ENCODE measurements at regions not wholly inside any gene's neighbourhood (a gene's known extent, or its start where the extent isn't known, plus 50 kb on each side); places are given as distances from the start of the nearest gene placed in this dataset.
"Not testable (repeated sequence)": the region's sequence is repeated elsewhere in the genome, so short reads cannot be mapped to it uniquely, and the experiment has no call there.

GRCh38 chr16:29310852-29311314 lies 95.6 kb downstream of the NPIPB11 start:
- CTCF ChIA-PET: no interaction called here
- no peak for ATAC-seq
- no peak overlapping the region for H3K27ac Mint-ChIP-seq
- no peaks in the 10 kb centered on the region for H3K36me3 Mint-ChIP-seq
- H3K27me3 Mint-ChIP-seq: no peaks in the 10 kb centered on the region
- H3K9me3 Mint-ChIP-seq (ENCODE audit: low read depth): no peaks in the 10 kb centered on the region
- no peak for DNase-seq
- no peak overlapping the region for H3K4me3 Mint-ChIP-seq
- no peaks in the 10 kb centered on the region for H3K4me1 Mint-ChIP-seq

DNA sequence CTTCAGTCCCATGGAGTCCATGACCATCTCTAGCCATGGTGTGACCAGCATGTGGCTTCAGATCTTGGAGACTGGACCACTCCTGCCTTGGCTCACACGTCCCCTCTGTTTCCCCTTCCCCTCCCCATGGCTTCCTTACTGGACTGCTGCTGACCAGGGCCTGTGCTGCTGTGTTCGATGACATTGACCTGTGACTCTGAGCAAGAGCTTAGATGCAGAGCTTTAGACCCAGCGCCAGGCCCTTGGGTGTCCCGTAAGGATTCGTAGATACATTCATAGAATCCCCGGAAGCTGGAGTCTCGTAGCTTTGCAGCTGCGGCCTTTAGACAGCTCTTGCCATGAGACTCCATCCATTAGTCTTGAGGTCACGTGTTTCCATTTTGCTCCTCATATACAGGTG lies 96.3 kb downstream of the NPIPB11 start:
- H3K4me1 Mint-ChIP-seq; H3K27me3 Mint-ChIP-seq; CTCF ChIA-PET; H3K4me3 Mint-ChIP-seq; H3K9me3 Mint-ChIP-seq (ENCODE audit: low read depth); H3K27ac Mint-ChIP-seq; ATAC-seq; DNase-seq; H3K36me3 Mint-ChIP-seq: not testable (repeated sequence)

DNA sequence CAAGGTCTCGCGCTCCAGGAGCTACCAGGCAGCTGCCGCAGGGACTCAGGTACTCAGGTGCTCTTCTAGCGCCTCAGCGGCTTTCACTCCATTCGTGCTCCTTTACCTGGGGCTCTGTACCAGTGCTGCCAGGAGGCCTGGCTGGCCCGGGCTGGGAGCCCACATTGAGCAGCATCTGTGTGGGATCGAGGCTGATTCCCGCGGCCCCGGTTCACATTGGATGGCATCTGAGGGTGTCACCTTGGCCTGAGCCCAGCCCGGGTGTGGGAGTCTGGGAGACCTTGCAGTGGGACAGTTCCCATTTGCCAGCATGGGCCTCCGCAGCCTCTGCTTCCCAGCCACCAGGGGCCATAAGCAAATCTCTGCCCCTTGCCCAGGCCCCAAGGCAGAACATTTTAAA lies 96.9 kb downstream of the NPIPB11 start:
- DNase-seq; H3K27me3 Mint-ChIP-seq; CTCF ChIA-PET; H3K36me3 Mint-ChIP-seq; H3K9me3 Mint-ChIP-seq (ENCODE audit: low read depth); ATAC-seq; H3K27ac Mint-ChIP-seq; H3K4me1 Mint-ChIP-seq; H3K4me3 Mint-ChIP-seq: not testable (repeated sequence)

DNA sequence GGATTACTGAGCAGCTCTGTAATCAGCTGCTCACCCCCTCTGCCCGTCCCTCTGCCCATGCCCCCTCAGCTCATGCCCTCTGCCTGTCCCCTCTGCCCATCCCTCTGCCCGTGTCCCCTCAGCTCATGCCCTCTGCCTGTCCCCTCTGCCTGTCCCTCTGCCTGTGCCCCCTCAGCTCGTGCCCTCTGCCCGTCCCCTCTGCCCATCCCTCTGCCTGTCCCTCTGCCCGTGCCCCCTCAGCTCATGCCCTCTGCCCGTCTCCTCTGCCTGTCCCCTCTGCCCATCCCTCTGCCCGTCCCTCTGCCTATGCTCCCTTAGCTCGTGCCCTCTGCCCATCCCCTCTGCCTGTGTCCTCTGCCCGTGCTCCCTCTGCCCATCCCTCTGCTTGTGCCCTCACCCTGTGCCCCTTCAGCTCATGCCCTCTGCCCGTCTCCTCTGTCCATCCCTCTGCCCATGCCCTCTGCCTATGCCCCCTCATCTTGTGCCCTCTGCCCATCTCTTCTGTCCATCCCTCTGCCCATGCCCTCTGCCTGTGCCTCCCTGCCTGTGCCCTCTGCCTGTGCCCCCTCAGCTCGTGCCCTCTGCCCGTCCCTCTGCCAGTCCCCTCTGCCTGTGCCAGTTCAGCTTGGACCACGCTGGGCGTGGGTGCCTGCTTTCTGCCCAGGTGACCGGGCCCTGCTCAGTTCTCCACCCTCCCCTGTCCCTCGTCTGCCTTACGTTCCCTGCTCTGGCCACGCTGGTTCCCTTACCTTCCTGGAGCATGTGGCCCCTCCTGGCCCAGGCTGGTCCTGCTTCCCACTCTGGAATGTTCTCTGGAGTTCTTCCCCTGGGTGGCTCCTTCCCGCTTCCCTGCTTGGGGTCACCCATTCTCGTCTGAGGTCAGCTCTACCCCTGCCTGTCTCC lies 97.6 kb downstream of the NPIPB11 start:
- H3K9me3 Mint-ChIP-seq (ENCODE audit: low read depth): no peaks in the 10 kb centered on the region

DNA sequence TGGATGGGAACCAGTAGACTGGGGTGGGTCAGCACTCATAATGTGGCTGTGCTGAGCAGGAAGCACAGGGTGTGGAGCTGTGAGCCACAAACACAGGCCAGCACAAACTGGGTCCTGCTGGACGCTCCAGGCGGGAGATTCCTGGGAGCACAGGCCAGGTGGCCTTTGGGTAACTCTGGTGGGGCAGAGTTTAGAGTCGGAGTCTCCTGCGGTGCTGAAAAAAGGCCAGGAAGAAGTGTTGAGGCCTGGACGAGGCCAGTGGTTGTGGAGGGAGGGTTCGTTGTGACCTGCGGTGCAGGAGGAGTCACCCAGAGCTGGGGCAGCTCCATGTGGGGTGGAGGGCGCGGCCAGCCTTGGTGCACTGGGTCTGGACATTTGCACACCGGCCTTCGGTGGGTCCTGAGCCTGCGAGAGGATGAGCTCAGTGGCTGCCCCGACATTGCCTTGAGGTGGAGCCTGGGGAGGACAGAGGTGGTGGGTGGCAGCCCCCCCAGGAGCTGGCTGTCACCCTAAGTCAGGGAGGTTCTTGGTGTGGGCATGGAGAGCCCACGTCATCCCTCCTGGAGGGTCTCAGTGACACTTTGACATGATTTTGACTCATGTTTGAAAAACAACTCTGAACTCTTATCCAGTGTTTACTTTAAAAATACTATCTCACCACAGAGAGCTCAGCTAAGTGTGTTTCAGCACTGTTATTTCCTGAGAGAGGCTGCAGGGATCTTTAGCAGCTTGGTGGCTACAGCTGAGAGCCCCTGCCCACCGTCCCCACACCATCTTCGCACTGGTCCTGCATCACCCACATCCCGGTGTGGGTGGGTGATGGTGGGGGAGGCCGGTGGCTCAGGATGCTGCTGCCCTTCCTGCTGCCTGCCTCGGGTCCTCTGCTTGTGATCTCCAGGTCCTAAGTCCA lies 98.7 kb downstream of the NPIPB11 start:
- H3K9me3 Mint-ChIP-seq (ENCODE audit: low read depth): no peaks in the 10 kb centered on the region

More for the DNA sequence above, 97.6 kb downstream of the NPIPB11 start:
- CTCF ChIA-PET: interaction anchor here (0.7 kb wide), 1 partner anchor 380 kb away, joined by 3 read pairs; no protein-coding TSS in a partner anchor
- Mint-ChIP-seq H3K27me3 (no peaks in the 10 kb centered on the region), H3K4me3 (no peak overlapping the region), H3K27ac (no peak overlapping the region), H3K36me3 (no peaks in the 10 kb centered on the region), H3K4me1 (no peaks in the 10 kb centered on the region)
- no peak for DNase-seq
- ATAC-seq: no peak

DNA sequence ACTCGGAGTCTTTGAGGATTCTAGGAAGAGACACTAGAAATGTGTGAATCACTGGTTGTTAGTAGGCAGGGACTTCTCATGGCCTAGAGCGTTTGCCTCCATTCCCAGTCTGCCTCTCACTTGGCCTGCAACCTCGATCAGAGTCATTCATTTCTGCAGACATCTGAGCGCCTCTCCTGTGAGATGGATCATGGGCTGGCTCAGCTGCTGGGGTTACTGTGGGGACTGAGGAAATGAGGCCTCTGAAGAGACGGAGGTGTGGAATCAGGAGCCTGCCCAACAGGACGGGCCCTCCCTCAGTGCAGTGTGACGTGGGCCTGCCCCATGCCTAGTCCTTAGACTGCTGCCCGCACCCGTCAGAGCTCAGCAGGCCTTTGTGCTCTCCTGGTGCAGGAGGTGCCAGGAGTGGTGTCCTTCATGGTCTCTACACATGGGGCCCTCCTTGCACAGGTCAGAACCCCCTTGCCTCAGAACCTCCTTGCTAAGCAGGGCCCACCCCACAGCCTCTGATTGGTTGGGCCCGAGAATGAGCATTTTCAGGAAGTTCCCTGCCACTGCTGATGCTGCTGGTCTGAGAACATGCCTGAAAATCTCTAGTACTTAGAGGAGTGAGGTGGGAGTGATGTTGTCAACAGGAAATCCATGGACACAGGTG lies 99.4 kb downstream of the NPIPB11 start:
- no peak for ATAC-seq
- Mint-ChIP-seq H3K4me1 (no peaks in the 10 kb centered on the region), H3K36me3 (peaks cover 1% of the 10 kb centered on the region), H3K27ac (no peak overlapping the region), H3K27me3 (no peaks in the 10 kb centered on the region), H3K4me3 (no peak overlapping the region), H3K9me3 (ENCODE audit: low read depth) (no peaks in the 10 kb centered on the region)
- no peak for DNase-seq
- CTCF ChIA-PET: no interaction called here

More for the DNA sequence above, 98.7 kb downstream of the NPIPB11 start:
- Mint-ChIP-seq H3K27me3 (no peaks in the 10 kb centered on the region), H3K4me1 (no peaks in the 10 kb centered on the region), H3K36me3 (no peaks in the 10 kb centered on the region), H3K4me3 (no peak overlapping the region), H3K27ac (no peak overlapping the region)
- ATAC-seq (no peak), DNase-seq (no peak)
- CTCF ChIA-PET: interaction anchor here (0.7 kb wide), 1 partner anchor 379 kb away, joined by 3 read pairs; no protein-coding TSS in a partner anchor

GRCh38 chr16:29306201-29306600 lies 100.3 kb downstream of the NPIPB11 start:
- ATAC-seq: no peak
- no peaks in the 10 kb centered on the region for H3K4me1 Mint-ChIP-seq
- H3K27ac Mint-ChIP-seq: no peak overlapping the region

GRCh38 chr16:29305018-29305417 lies 101.5 kb downstream of the NPIPB11 start:
- H3K9me3 Mint-ChIP-seq (ENCODE audit: low read depth); H3K36me3 Mint-ChIP-seq; H3K4me1 Mint-ChIP-seq; H3K27ac Mint-ChIP-seq; H3K4me3 Mint-ChIP-seq; ATAC-seq; DNase-seq; H3K27me3 Mint-ChIP-seq; CTCF ChIA-PET: not testable (repeated sequence)

More at GRCh38 chr16:29306201-29306600, 100.3 kb downstream of the NPIPB11 start:
- CTCF ChIA-PET: no interaction called here
- peaks cover 1% of the 10 kb centered on the region for H3K36me3 Mint-ChIP-seq
- no peak for DNase-seq
- no peak overlapping the region for H3K4me3 Mint-ChIP-seq
- no peaks in the 10 kb centered on the region for H3K9me3 Mint-ChIP-seq (ENCODE audit: low read depth)
- H3K27me3 Mint-ChIP-seq: no peaks in the 10 kb centered on the region

GRCh38 chr16:29304251-29304650 lies 102.3 kb downstream of the NPIPB11 start:
- DNase-seq: no peak
- CTCF ChIA-PET: no interaction called here
- H3K36me3 Mint-ChIP-seq: peaks cover 1% of the 10 kb centered on the region
- no peak for ATAC-seq
- H3K9me3 Mint-ChIP-seq (ENCODE audit: low read depth): no peaks in the 10 kb centered on the region
- H3K27ac Mint-ChIP-seq: no peak overlapping the region
- H3K4me3 Mint-ChIP-seq: no peak overlapping the region
- peaks cover 6% of the 10 kb centered on the region for H3K4me1 Mint-ChIP-seq
- H3K27me3 Mint-ChIP-seq: no peaks in the 10 kb centered on the region

DNA sequence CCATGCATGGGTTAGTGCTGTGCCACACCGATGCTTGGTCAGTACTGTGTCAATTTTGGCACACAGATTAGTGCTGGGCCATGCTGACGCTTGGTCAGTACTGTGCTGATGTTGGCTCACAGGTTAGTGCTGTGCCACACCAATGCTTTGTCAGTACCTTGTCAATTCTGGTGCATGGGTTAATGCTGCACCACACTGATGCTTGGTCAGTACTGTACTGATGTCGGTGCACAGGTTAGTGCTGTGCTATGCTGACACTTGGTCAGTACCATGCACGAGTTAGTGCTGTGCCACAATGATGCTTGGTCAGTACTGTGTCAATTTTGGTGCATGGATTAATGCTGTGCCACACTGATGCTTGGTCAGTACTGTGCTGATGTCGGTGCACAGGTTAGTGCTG lies 103.0 kb downstream of the NPIPB11 start:
- no peak overlapping the region for H3K4me3 Mint-ChIP-seq
- CTCF ChIA-PET: no interaction called here
- peaks cover 1% of the 10 kb centered on the region for H3K36me3 Mint-ChIP-seq
- DNase-seq (no peak), ATAC-seq (no peak)
- peaks cover 6% of the 10 kb centered on the region for H3K4me1 Mint-ChIP-seq
- H3K9me3 Mint-ChIP-seq (ENCODE audit: low read depth): no peaks in the 10 kb centered on the region
- H3K27ac Mint-ChIP-seq: no peak overlapping the region
- H3K27me3 Mint-ChIP-seq: no peaks in the 10 kb centered on the region

- peaks cover 1% of the 10 kb centered on the region for H3K36me3 Mint-ChIP-seq
- H3K27ac Mint-ChIP-seq: no peak overlapping the region
- DNase-seq: no peak
- CTCF ChIA-PET: no interaction called here
- H3K27me3 Mint-ChIP-seq: no peaks in the 10 kb centered on the region
- H3K4me3 Mint-ChIP-seq: no peak overlapping the region
- H3K9me3 Mint-ChIP-seq (ENCODE audit: low read depth): no peaks in the 10 kb centered on the region
- H3K4me1 Mint-ChIP-seq: peaks cover 6% of the 10 kb centered on the region
- ATAC-seq: no peak
Measured at GRCh38 chr16:29302976-29303375, 103.5 kb downstream of the NPIPB11 start.

GRCh38 chr16:29302433-29302832 lies 104.1 kb downstream of the NPIPB11 start:
- CTCF ChIA-PET; H3K4me1 Mint-ChIP-seq; ATAC-seq; H3K27ac Mint-ChIP-seq; H3K4me3 Mint-ChIP-seq; H3K27me3 Mint-ChIP-seq; DNase-seq; H3K9me3 Mint-ChIP-seq (ENCODE audit: low read depth); H3K36me3 Mint-ChIP-seq: not testable (repeated sequence)

- H3K9me3 Mint-ChIP-seq (ENCODE audit: low read depth); H3K27ac Mint-ChIP-seq; H3K27me3 Mint-ChIP-seq; H3K4me3 Mint-ChIP-seq; H3K36me3 Mint-ChIP-seq; H3K4me1 Mint-ChIP-seq; ATAC-seq; CTCF ChIA-PET; DNase-seq: not testable (repeated sequence)
Measured at GRCh38 chr16:29301662-29302285, 104.7 kb downstream of the NPIPB11 start.

All from activated CD8-positive, alpha-beta memory T cell treated with anti-CD3 and anti-CD28 coated beads, Interleukin-2, amount 10 ng/mL, durations not matched to agents 7 days and 5 days (primary cell).